Amygdala (tissue), 56 donors: ENCODE measurements at regions not wholly inside any gene's neighbourhood (a gene's known extent, or its start where the extent isn't known, plus 50 kb on each side); places are given as distances from the start of the nearest gene placed in this dataset.
"Not testable (repeated sequence)": the region's sequence is repeated elsewhere in the genome, so short reads cannot be mapped to it uniquely, and the experiment has no call there.

Experiments used
- DNase-seq, 56 donors: peaks; one replicate each; lab custom pipeline; 2025; lab: John Stamatoyannopoulos, UW

GRCh38 chr15:62270216-62270921, 105.3 kb upstream of the C2CD4B start:
- DNase-seq, result no peak

GRCh38 chr15:62272290-62272689, 107.2 kb upstream of the C2CD4B start:
- no peak for DNase-seq

GRCh38 chr15:62275831-62276230, 110.7 kb upstream of the C2CD4B start:
- no peak for DNase-seq

- no peak for DNase-seq
Measured at GRCh38 chr15:62277816-62278394, 112.8 kb upstream of the C2CD4B start.

- no peak for DNase-seq
Measured at GRCh38 chr15:62278534-62278933, 113.4 kb upstream of the C2CD4B start.

- no peak for DNase-seq
Measured at GRCh38 chr15:62279041-62279440, 114.0 kb upstream of the C2CD4B start.

GRCh38 chr15:62280625-62281024, 115.5 kb upstream of the C2CD4B start:
- DNase-seq, result no peak

GRCh38 chr15:62281801-62282200, 116.7 kb upstream of the C2CD4B start:
- not testable (repeated sequence) for DNase-seq

- DNase-seq, result no peak
Measured at GRCh38 chr15:62287066-62287857, 122.2 kb upstream of the C2CD4B start.

GRCh38 chr15:62288361-62289017, 123.4 kb upstream of the C2CD4B start:
- DNase-seq, result no peak

- no peak for DNase-seq
Measured at GRCh38 chr15:62291262-62291661, 126.2 kb upstream of the C2CD4B start.

- no peak for DNase-seq
Measured at GRCh38 chr15:62296756-62297507, 131.8 kb upstream of the C2CD4B start.

- no peak for DNase-seq
Measured at GRCh38 chr15:62297522-62297921, 132.4 kb upstream of the C2CD4B start.

- DNase-seq, result no peak
Measured at GRCh38 chr15:62297933-62298332, 132.8 kb upstream of the C2CD4B start.

- no peak for DNase-seq
Measured at GRCh38 chr15:62298811-62299210, 133.7 kb upstream of the C2CD4B start.

GRCh38 chr15:62299541-62299940, 134.5 kb upstream of the C2CD4B start:
- DNase-seq, result no peak

GRCh38 chr15:62301993-62302675, 137.0 kb upstream of the C2CD4B start:
- DNase-seq, result no peak

- DNase-seq, result peak in 26 of 56 donors; percentile 1 to 42 (median 10)
Measured at GRCh38 chr15:62306851-62307504, 141.9 kb upstream of the C2CD4B start.

GRCh38 chr15:62307551-62307950, 142.5 kb upstream of the C2CD4B start:
- no peak for DNase-seq
